Stimulated activated CD8-positive, alpha-beta memory T cell treated with anti-CD3 and anti-CD28 coated beads, Interleukin-15, amount 100 ng/mL, for 1 hour (primary cell): ENCODE measurements at regions not wholly inside any gene's neighbourhood (a gene's known extent, or its start where the extent isn't known, plus 50 kb on each side); places are given as distances from the start of the nearest gene placed in this dataset.

Source experiments
- DNase-seq: peaks from one replicate; pipeline ENCODE4 v3.0.0-alpha.2; 2020; ENCODE audit warnings: low read depth

DNA sequence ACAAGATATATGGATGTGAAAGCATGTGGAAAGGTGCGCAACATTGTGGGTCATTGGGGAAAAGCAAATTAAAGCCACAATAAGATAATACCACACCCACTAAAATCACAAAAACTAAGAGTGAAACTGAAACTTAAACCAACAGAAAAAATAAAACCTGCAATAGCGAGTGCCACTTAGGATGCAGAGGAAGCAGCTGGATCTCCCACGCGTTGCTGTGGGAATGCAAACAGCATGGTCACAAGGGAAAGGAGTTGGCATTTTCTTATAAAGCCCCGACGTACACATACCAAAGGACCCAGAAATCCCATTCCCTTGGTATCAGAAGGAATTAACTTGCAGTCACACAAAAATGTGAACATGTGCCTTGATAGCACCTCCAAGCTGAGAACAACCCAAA, 712.0 kb downstream of the TBC1D22A start:
- no peak for DNase-seq

GRCh38 chr22:47472636-47473035, 710.2 kb downstream of the TBC1D22A start:
- DNase-seq = no peak

- no peak for DNase-seq
Measured at GRCh38 chr22:47471406-47471805, 709.0 kb downstream of the TBC1D22A start.

GRCh38 chr22:47465809-47466208, 703.4 kb downstream of the TBC1D22A start:
- no peak for DNase-seq

- no peak for DNase-seq
Measured at GRCh38 chr22:47465222-47465621, 702.8 kb downstream of the TBC1D22A start.

- DNase-seq = no peak
Measured at GRCh38 chr22:47463220-47463619, 700.8 kb downstream of the TBC1D22A start.

- DNase-seq = no peak
Measured at GRCh38 chr22:47460861-47461260, 698.4 kb downstream of the TBC1D22A start.

DNA sequence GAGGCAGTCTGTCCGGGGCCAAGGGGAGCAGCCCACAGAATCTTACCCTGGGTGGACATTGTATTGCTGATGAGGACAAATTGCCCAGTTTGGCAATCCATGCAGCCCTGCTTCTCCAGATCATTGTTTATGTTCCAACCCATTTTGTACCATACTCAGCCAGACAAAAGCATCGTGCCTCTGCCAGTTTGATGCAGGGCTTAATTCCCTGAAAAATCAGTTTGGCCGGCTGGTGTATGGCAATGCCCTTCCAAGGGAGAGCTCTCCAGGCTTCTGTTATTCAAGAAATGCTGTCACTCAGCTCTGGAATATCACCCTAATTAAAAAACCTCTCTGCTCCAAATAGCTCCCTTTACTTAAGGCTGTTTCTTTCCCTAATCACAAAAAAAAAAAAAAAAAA, 697.7 kb downstream of the TBC1D22A start:
- no peak for DNase-seq

DNA sequence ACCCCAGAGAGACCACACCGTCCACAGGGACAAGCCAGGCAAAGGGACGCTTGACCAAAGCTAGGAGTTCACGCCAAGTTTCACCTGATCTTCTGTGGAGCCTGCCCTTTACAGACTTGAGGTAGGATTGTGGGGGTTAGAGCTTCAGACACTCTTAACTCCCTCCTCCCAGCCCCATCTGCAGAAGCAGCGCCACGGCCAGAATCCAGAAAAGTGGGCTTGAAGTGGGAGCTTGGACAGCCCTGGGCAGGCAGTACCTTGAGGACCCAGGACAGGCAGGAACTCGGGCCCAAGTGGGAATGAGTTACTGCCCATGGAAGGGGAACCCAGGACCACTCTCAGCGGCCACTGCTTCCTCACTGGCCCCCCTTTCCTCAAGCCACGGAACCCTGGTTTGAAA, 695.9 kb downstream of the TBC1D22A start:
- DNase-seq = no peak

DNA sequence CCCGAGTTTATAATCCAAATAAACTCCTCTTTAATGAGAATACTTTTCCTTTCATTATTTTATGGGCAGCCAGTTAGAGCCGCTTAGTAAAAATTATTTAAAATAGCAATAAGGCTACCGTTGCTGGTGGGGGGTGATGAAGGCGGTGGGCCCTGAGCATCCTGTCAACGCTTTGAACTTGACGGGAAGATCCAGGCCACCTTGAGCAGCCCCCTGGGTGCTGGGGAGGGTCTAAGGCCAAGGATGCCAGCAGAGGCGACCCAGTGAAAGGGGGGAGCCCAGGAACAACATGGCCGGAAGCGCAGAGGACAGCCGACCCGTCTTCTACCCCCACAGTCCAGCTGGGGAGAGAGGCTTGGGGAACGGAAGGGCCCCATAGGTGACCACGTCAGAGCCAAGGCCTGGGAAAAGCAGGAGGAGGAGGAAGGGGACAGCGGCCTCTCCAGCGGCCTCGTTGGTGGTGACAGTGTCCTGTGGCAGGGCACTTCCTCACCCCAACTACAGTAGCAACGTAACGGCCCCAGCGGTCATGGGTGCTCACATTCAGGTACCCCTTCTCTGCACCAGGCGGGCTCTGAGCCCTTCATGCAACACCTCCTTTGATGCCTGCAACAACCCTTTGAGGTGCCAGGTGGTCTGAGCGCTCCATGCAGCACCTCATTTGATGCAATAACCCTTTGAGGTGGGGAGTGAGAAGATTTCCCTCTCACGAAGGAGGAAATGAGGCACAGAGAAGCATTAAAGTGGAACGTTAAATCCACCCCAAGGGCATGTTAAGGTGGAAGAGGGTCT, 695.3 kb downstream of the TBC1D22A start:
- no peak for DNase-seq

GRCh38 chr22:47457021-47457420, 694.6 kb downstream of the TBC1D22A start:
- DNase-seq = no peak

DNA sequence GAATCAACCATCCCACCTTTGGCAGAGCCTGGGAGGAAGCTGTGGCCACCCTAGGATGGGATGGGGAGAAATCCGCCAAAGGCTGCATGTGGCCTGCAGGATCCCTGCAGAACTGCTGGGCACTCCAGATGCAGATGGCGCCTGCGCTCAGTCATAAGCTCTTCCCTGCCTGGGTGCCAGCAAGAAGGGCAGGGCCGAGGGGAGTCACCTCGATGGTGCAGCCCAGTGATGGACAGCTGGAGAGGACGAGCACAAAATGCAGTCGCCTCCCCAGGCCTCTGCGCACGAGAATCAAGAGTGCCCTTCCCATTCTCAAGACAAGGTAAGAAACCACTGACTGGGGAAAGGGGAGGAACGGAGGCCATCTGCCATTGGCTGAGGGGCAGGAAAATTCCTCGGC, 693.6 kb downstream of the TBC1D22A start:
- no peak for DNase-seq

DNA sequence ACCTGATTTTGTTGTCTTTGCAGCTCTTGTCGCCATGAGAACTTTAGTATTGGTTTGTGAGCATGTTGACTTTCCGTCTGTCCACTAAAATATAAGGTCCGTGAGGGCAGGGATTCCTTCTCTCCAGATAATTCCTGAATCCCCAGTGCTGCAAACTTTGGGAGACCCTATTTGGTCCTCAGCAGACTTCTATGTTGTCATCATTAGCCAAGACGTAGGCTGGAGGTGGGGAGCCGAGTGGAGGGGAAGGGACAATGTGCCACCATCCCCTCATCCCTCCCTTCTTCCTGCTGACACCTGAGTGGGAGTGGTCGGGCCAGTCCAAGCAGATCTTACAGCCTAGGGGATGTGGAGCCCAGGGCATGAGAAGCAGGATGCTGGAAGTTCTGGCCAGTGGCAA, 690.6 kb downstream of the TBC1D22A start:
- no peak for DNase-seq

DNA sequence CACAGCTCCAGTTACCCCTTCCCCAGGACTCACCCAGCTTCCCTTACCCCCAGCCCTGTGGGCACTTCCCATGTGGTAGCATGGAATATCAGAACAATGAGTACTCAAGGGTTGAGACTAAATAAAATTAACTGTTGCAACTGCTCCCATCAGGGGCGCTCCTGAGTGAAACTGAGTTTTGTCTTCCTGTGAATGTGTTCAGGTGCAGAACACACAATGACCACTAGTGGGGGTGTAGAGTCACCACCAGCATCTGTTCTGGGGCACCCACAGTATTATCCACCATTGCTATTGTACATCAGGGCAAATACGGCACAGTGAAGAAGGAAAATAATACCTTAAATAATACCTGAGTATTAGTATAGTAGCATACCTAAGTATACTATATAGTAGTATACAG, 689.7 kb downstream of the TBC1D22A start:
- DNase-seq = no peak

DNA sequence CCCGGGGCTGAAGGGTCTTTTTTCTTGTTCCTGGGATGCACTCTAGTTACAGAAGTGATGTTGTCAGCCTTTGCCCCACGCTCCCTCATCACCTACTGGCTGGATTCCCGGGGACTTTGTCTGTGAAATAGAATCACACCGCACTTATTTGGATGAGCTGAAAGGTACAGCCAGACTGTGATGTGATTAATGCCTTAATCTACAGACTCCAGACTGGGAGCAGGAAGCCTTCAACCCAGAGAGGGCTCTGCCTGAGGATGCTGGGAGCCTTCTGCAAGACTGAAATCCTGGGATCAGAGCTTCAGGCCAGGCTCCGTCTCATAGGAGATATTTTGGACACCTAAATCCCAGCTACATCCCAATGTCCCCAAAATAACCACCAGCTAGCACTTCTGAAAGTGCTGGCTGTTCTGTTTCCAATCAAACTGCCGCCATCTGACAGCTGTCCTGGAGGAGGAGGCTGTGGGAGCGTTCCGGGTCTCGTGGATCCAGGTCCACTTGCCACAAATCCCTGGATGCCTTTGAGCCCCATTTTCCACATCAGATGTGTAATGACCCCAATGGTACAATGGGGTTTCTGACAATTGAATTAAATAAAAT, 688.5 kb downstream of the TBC1D22A start:
- DNase-seq = no peak

DNA sequence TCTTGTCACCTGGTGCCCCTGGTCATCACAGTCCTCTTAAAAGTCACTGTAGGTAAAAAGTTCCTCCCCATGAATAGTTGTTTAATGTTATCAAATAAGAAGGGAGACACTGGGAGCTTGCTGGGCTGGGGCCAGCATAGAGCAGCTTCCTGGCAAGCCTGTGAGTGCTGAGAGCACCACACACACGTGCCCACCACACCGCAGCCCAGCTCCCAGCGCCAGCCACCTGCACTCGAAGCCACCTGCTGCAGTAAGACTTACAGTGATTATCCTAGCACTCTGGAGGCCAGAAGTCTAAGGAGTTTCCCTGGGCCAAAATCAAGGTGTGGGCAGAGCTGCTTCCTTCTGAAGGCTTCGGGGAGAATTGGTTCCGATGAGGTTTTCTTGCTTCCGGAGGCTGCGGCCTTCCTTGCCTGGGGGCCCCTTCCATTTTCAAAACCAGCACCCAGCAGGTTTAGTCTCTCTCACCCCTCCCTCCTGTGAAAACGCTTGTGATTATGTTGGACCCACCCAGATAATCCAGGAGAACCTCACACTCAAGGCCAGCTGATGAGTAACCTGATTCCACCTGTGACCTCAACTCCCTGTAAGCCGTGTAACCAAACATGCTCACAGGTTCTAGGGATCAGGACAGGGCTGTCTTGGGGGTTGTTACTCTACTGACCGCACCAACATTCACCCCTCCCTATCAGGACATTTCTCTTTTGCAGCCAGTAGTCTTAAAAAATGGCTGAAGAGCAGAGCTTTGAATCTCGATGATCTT, 687.2 kb downstream of the TBC1D22A start:
- DNase-seq = no peak

DNA sequence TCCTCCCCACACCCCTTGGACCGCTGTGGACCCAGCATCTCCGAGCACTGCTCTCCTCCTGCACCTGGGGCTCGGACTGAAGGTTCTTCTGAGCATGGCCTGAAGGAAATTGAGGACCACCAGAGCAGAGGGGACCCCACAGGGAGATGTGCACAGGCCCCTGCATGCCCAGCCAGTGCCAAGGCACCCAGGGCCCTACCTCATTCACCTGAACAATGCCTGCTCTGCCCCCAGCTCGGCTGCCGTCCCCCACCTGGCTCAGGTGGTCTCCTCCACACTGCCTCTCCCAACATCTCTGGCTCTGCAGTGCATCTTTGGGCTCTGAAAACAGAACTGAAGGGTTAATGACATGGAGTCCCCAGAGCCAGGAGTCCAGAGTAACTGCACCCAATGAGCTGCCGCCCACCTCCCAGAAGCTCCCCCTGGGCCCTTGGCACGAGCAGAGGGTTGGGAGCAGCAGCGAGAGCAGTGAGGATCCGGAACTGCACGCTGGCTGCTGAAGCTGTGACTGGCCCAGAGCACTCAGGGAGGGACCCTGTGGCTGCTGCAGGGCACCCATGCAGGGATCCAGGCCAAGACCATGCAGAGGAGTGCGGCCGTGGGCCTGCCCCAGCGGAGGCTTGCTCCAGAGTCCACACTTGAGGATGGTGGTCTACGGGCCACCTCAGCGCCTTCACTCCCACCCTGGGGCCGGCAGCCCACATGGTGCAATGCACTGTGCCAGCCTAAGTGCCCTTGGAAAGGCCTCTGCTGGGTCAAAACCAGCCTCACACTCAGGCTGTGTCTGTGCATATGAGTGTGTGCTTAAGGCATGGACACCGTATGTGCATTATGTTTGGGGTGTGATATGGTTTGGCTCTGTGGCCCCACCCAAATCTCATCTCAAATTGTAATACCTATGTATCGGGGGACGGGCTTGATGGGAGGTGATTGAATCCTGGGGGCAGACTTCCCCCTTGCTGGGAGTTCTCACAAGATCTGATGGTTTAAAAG, 686.1 kb downstream of the TBC1D22A start:
- DNase-seq = no peak

DNA sequence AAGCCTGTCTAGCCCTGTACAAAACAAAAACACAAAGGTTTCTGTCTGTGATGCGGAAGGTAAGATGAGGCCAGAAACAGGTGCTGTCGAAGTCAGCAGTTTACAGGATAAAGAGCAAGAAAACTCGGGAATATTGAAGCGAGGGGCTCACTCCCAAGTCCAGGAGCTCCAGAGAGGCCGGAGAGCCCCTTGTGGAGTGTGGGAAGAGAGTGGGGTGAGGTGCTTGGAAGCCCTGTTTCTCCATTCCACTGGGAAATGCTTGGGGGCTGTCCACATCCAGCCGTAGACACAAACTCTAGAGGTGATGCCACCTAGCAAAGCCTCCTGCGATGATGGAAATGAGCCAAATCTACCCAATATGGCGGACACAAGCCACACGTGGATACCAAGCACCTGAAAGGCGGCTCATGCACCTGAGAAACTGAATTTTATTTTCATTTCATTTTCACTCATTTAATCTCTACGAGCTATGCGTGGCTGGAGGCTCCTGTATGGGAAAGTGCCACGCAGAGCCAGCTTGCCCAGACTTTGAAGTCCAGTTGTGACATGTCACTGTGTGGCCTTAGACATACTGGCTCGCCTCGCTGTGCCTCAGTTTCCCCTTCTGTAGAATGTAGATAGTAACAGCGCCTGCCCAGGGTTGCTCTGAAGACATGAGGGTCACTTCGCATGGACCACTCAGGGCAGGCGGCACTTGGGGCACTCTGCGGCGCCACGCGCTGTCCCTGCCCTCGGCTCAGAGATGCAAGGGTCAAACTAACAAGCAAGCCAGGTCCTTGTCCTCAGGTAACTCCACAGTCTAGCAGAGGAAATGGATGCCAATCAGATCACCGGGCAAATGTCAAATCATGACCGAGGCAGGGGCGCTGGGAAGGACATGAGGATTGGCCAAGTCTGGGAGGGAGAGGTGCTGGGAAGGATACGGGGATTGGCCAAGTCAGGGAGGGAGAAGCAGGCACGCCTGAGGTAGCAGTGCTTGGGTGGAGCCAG, 684.7 kb downstream of the TBC1D22A start:
- no peak for DNase-seq

DNA sequence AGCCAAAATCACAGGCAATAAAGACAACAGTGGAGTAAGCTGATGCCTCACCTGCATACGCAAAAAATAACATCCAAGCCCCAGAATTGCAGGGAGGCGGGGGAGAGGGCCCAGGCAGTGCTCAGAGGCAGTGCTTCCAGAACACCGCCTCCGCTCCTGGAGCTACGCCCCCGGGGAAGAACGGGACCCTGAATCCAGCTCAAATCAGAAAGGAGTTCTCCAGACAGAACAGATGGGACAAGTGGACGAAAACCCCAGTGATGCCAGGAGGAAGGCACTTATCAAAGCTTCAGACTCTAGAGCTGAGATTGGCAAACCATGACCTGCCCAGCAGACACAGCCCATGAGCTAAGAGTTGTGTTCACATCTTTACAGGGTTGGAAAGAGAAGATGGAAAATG, 683.9 kb downstream of the TBC1D22A start:
- DNase-seq = no peak

DNA sequence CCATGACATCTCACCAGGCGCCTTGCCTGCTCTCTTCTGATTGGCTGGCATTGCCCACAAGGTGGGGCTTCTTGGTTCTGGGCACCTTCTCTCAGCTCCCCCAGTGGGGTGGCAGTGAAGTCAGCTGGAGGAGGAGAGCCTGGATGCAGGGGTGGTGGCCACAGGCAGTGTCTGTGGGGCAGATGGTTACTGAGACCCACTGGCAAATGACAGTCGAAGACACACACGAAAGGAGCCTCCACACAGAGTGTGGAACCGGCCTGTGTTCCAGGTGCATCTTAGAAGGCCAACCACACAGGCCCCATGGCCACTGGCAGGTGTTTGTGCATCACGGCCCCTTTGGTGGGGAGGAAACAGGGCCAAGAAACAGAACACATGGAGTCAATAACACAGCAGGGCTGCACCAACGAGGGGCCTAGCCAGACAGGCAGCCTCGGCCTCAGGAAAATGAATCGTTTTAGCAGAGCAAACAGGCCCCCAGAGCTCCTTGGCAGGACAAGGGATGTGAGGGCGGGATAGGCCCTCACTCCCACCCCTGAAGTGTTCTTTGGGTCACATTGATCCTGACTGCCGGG, 683.4 kb downstream of the TBC1D22A start:
- DNase-seq = no peak
